GM23338 (cell line): ENCODE measurements at regions not wholly inside any gene's neighbourhood (a gene's known extent, or its start where the extent isn't known, plus 50 kb on each side); places are given as distances from the start of the nearest gene placed in this dataset.
A peak's percentile ranks its signal among the peaks of the same experiment; 100 is the strongest.
"Not testable (repeated sequence)": the region's sequence is repeated elsewhere in the genome, so short reads cannot be mapped to it uniquely, and the experiment has no call there.

Experiments
- ATAC-seq: fragments of 200-7000 bp; cut with Tn5 transposase; 3 replicates; pipeline ENCODE4 v1.9.1; 2020
- DNase-seq: peaks from one replicate; pipeline ENCODE4 v3.0.0-alpha.2; 2015; ENCODE audit warnings: low spot score
- H2AFZ ChIP-seq: fragments of 200-600 bp; sonication (generic); 2 replicates; pipeline ENCODE4 v1.8.0; 2016; ENCODE audit warnings: antibody characterized with exemption, mild to moderate bottlenecking, moderate library complexity
- H3F3A ChIP-seq: fragments of 200-600 bp; sonication (generic); replicated peaks from 2 replicates; pipeline ENCODE4 v1.8.0; 2017; ENCODE audit warnings: antibody characterized with exemption, mixed run types, low read depth
- H3K27ac ChIP-seq: fragments of 200-600 bp; sonication (generic); 2 replicates; pipeline ENCODE4 v1.6.1; 2016; ENCODE audit warnings: low read depth
- H3K27me3 ChIP-seq: fragments of 200-600 bp; sonication (generic); 2 replicates; pipeline ENCODE4 v1.8.0; 2016; ENCODE audit warnings: mild to moderate bottlenecking, mixed run types, moderate library complexity; ENCODE audit not compliant: insufficient read depth
- H3K36me3 ChIP-seq: fragments of 200-600 bp; sonication (generic); 2 replicates; pipeline ENCODE4 v1.8.0; 2016; ENCODE audit warnings: mild to moderate bottlenecking; ENCODE audit not compliant: insufficient read depth
- H3K4me1 ChIP-seq: fragments of 200-600 bp; sonication (generic); 2 replicates; pipeline ENCODE4 v1.8.0; 2016; ENCODE audit warnings: mild to moderate bottlenecking, moderate library complexity; ENCODE audit not compliant: insufficient read depth
- H3K4me2 ChIP-seq: fragments of 200-600 bp; sonication (generic); 2 replicates; pipeline ENCODE4 v1.7.1; 2017; ENCODE audit warnings: mixed run types
- H3K4me3 ChIP-seq: fragments of 200-600 bp; sonication (generic); 2 replicates; pipeline ENCODE4 v1.6.1; 2016; ENCODE audit warnings: mixed run types
- H3K79me2 ChIP-seq: fragments of 200-600 bp; sonication (generic); replicated peaks from 2 replicates; pipeline ENCODE4 v1.8.0; 2017; ENCODE audit warnings: mild to moderate bottlenecking; ENCODE audit not compliant: insufficient read depth
- H3K9me2 ChIP-seq: fragments of 200-600 bp; sonication (generic); 2 replicates; pipeline ENCODE4 v1.8.0; 2017; ENCODE audit not compliant: insufficient read depth
- H4K20me1 ChIP-seq: fragments of 200-600 bp; sonication (generic); replicated peaks from 2 replicates; pipeline ENCODE4 v1.8.0; 2017; ENCODE audit warnings: mild to moderate bottlenecking; ENCODE audit not compliant: insufficient read depth
- H3K27ac Mint-ChIP-seq: 2 replicates; pipeline ENCODE4 v1.8.0; 2020; ENCODE audit warnings: inconsistent platforms, mild to moderate bottlenecking, moderate library complexity, mixed read lengths
- H3K27me3 Mint-ChIP-seq: 3 replicates; pipeline ENCODE4 v1.8.0; 2022; ENCODE audit warnings: low read depth, mild to moderate bottlenecking, moderate library complexity, mixed read lengths, inconsistent platforms; ENCODE audit not compliant: insufficient read depth, poor library complexity
- H3K36me3 Mint-ChIP-seq: 3 replicates; pipeline ENCODE4 v1.8.0; 2021; ENCODE audit warnings: low read depth, mild to moderate bottlenecking, inconsistent platforms, moderate library complexity, mixed read lengths
- H3K4me1 Mint-ChIP-seq: 3 replicates; pipeline ENCODE4 v1.8.0; 2020; ENCODE audit warnings: mild to moderate bottlenecking, inconsistent platforms, mixed read lengths
- H3K4me3 Mint-ChIP-seq: 3 replicates; pipeline ENCODE4 v1.8.0; 2021; ENCODE audit warnings: moderate library complexity, mild to moderate bottlenecking, inconsistent platforms, mixed read lengths
- H3K9me3 Mint-ChIP-seq: 3 replicates; pipeline ENCODE4 v1.8.0; 2020; ENCODE audit warnings: moderate library complexity, mild to moderate bottlenecking, inconsistent platforms, mixed read lengths
- CREB1 ChIP-seq: fragments of 250-450 bp; sonication (Bioruptor Pico); IDR thresholded peaks from 2 replicates; pipeline ENCODE4 v1.5.0; 2020; ENCODE audit warnings: low read depth, mild to moderate bottlenecking, moderate library complexity
- EZH2 ChIP-seq: fragments of 200-600 bp; sonication (generic); IDR thresholded peaks from one replicate; pipeline ENCODE4 v1.8.0; 2017; ENCODE audit warnings: antibody characterized with exemption, mild to moderate bottlenecking, low read depth; ENCODE audit not compliant: unreplicated experiment
- EZH2phosphoT487 ChIP-seq: fragments of 200-600 bp; sonication (generic); IDR thresholded peaks from one replicate; pipeline ENCODE4 v1.8.1; 2018; ENCODE audit warnings: antibody characterized with exemption; ENCODE audit not compliant: unreplicated experiment
- JUNB ChIP-seq: IDR thresholded peaks from one replicate; pipeline ENCODE4 v1.6.1; 2016; ENCODE audit warnings: antibody characterized with exemption; ENCODE audit not compliant: unreplicated experiment
- NANOG ChIP-seq: IDR thresholded peaks from 2 replicates; pipeline ENCODE4 v1.6.1; 2016; ENCODE audit warnings: antibody characterized with exemption, borderline replicate concordance
- POLR2AphosphoS5 ChIP-seq: IDR thresholded peaks from 2 replicates; pipeline ENCODE4 v1.6.1; 2016; ENCODE audit warnings: antibody characterized with exemption, low read depth
- STAT1 ChIP-seq: IDR thresholded peaks from one replicate; pipeline ENCODE4 v1.6.1; 2016; ENCODE audit warnings: antibody characterized with exemption; ENCODE audit not compliant: unreplicated experiment
- ZNF114 ChIP-seq: fragments of 250-450 bp; sonication (Bioruptor Pico); IDR thresholded peaks from 2 replicates; pipeline ENCODE4 v1.5.0; 2020; ENCODE audit warnings: mild to moderate bottlenecking, moderate library complexity
- ZNF331 ChIP-seq: fragments of 250-450 bp; sonication (Bioruptor Pico); IDR thresholded peaks from 2 replicates; pipeline ENCODE4 v1.5.0; 2020; ENCODE audit warnings: low read depth, mild to moderate bottlenecking, moderate library complexity
- TF ChIP-seq, protein P1 (sequence below): IDR thresholded peaks from 2 replicates; pipeline ENCODE4 v1.6.1; 2016; ENCODE audit warnings: antibody characterized with exemption
- TF ChIP-seq, protein P2 (sequence below), 2 experiments: fragments of 200-600 bp in 1 of 2; sonication (generic) in 1 of 2; conservative IDR thresholded peaks; 2 replicates each; pipeline versions ENCODE4 v1.5.1 to v1.6.1; 2016 to 2017; ENCODE audit warnings: antibody characterized with exemption in 2 of 2, low read depth in 2 of 2, mild to moderate bottlenecking in 2 of 2, moderate library complexity in 1 of 2
- TF ChIP-seq, protein P3 (sequence below): IDR thresholded peaks from one replicate; pipeline ENCODE4 v1.6.1; 2018; ENCODE audit warnings: antibody characterized with exemption; ENCODE audit not compliant: unreplicated experiment

DNA sequence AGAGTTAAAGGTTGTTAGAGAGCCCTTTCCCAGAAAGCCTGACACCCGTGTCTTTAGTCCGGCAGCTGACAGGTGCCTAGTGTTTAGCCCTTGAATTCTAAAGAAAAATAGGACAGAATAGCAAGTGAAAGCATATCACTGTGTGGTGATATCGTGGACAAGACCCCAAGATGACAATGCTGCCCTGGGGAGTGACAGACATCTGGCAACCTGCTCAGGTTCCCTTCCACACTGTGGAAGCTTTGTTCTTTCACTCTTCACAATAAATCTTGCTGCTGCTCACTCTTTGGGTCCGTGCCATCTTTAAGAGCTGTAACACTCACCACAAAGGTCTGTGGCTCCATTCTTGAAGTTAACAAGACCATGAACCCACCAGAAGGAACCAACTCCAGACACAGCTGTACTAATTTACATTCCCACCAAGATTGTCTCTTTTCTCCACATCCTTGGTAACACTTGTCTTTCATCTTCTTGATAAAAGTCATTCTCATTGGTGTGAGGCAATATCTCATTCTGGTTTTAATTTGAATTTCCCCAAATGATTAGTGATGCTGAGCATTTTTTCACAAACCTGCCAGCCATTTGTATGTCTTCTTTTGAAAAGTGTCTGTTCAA is 107.6 kb upstream of the SGIP1 start (continued):
- TF ChIP-seq, protein P1, sequence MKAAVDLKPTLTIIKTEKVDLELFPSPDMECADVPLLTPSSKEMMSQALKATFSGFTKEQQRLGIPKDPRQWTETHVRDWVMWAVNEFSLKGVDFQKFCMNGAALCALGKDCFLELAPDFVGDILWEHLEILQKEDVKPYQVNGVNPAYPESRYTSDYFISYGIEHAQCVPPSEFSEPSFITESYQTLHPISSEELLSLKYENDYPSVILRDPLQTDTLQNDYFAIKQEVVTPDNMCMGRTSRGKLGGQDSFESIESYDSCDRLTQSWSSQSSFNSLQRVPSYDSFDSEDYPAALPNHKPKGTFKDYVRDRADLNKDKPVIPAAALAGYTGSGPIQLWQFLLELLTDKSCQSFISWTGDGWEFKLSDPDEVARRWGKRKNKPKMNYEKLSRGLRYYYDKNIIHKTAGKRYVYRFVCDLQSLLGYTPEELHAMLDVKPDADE = no peak

DNA sequence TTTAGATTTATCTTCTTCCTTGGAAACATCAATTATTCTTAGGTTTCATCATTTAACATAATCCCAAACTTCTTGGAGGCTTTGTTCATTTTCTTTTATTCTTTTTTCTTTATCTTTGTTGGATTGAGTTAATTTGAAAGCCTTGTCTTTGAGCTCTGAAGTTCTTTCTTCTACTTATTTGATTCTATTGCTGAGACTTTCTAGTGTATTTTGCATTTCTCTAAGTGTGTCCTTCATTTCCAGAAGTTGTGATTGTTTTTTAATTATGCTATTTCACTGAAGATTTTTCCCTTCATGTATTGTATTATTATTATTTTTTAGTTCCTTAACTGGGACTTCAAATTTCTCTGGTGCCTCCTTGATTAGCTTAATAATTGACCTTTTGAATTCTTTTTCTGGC is 103.1 kb upstream of the SGIP1 start:
- not testable (repeated sequence) for DNase-seq, H4K20me1 ChIP-seq, H3K4me2 ChIP-seq, H3K4me3 ChIP-seq, H3K79me2 ChIP-seq, H3K4me3 Mint-ChIP-seq, H3K27me3 Mint-ChIP-seq, H2AFZ ChIP-seq, H3K4me1 Mint-ChIP-seq, H3K27ac ChIP-seq, H3K9me2 ChIP-seq, H3K27ac Mint-ChIP-seq, H3K27me3 ChIP-seq, H3F3A ChIP-seq, ATAC-seq, H3K36me3 Mint-ChIP-seq
- Histone ChIP-seq H3K36me3 (peaks cover 12% of the 10 kb centered on the region), H3K4me1 (peaks cover 16% of the 10 kb centered on the region)
- peaks cover 30% of the 10 kb centered on the region for H3K9me3 Mint-ChIP-seq

DNA sequence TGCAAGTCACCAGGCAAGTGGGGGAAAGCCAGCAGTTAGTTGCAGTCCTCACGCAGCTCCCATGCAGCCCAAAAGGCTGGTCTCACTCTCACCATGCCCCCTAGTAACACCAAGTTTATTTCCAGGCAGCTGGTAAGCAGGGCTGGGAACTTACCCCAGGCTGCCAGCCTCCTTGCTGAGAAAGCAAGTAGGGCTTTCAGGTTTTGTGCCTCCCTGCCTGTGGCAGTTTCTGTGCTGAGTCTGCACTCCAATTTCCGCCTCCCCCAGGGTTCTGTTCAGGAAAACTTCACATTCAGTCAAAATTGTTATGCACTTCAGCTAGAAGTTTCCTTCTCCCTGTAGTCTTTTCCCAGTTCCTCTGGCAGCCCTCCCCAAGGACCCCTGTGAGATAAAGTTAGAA is 102.0 kb upstream of the SGIP1 start:
- no peak overlapping the region for H3K27ac ChIP-seq
- DNase-seq = no peak
- H3K9me3 Mint-ChIP-seq = peaks cover 30% of the 10 kb centered on the region
- TF ChIP-seq, protein P2, sequence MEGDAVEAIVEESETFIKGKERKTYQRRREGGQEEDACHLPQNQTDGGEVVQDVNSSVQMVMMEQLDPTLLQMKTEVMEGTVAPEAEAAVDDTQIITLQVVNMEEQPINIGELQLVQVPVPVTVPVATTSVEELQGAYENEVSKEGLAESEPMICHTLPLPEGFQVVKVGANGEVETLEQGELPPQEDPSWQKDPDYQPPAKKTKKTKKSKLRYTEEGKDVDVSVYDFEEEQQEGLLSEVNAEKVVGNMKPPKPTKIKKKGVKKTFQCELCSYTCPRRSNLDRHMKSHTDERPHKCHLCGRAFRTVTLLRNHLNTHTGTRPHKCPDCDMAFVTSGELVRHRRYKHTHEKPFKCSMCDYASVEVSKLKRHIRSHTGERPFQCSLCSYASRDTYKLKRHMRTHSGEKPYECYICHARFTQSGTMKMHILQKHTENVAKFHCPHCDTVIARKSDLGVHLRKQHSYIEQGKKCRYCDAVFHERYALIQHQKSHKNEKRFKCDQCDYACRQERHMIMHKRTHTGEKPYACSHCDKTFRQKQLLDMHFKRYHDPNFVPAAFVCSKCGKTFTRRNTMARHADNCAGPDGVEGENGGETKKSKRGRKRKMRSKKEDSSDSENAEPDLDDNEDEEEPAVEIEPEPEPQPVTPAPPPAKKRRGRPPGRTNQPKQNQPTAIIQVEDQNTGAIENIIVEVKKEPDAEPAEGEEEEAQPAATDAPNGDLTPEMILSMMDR (conservative IDR thresholded peaks at IDR 0.05; ENCODE audit: low read depth in 2 of 2) = no peak
- no peak for TF ChIP-seq EZH2phosphoT487
- TF ChIP-seq CREB1 = no peak
- TF ChIP-seq EZH2 = no peak
- no peak for TF ChIP-seq JUNB
- no peak for TF ChIP-seq ZNF114 (CRISPR knock-in tag)
- TF ChIP-seq, protein P3, sequence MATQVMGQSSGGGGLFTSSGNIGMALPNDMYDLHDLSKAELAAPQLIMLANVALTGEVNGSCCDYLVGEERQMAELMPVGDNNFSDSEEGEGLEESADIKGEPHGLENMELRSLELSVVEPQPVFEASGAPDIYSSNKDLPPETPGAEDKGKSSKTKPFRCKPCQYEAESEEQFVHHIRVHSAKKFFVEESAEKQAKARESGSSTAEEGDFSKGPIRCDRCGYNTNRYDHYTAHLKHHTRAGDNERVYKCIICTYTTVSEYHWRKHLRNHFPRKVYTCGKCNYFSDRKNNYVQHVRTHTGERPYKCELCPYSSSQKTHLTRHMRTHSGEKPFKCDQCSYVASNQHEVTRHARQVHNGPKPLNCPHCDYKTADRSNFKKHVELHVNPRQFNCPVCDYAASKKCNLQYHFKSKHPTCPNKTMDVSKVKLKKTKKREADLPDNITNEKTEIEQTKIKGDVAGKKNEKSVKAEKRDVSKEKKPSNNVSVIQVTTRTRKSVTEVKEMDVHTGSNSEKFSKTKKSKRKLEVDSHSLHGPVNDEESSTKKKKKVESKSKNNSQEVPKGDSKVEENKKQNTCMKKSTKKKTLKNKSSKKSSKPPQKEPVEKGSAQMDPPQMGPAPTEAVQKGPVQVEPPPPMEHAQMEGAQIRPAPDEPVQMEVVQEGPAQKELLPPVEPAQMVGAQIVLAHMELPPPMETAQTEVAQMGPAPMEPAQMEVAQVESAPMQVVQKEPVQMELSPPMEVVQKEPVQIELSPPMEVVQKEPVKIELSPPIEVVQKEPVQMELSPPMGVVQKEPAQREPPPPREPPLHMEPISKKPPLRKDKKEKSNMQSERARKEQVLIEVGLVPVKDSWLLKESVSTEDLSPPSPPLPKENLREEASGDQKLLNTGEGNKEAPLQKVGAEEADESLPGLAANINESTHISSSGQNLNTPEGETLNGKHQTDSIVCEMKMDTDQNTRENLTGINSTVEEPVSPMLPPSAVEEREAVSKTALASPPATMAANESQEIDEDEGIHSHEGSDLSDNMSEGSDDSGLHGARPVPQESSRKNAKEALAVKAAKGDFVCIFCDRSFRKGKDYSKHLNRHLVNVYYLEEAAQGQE = no peak
- TF ChIP-seq NANOG = no peak
- TF ChIP-seq POLR2AphosphoS5 = no peak
- TF ChIP-seq, protein P1 = no peak
- no peak for TF ChIP-seq STAT1
- TF ChIP-seq ZNF331 = no peak
- peaks cover 14% of the 10 kb centered on the region; the same call in 2 of the 3 replicates for H3K4me1 Mint-ChIP-seq
- H3K4me2 ChIP-seq = no peak overlapping the region
- H3K4me3 Mint-ChIP-seq = no peak overlapping the region
- H3K79me2 ChIP-seq = no peaks in the 10 kb centered on the region
- no peak overlapping the region for H3K27ac Mint-ChIP-seq
- peaks cover 12% of the 10 kb centered on the region for H3K36me3 ChIP-seq
- H3K36me3 Mint-ChIP-seq = no peaks in the 10 kb centered on the region; the same call in 2 of the 3 replicates
- no peak overlapping the region for H3K4me3 ChIP-seq
- peak overlapping the region; percentile 64 for H2AFZ ChIP-seq
- H3K4me1 ChIP-seq = peaks cover 13% of the 10 kb centered on the region
- H3K9me2 ChIP-seq = peaks cover 4% of the 10 kb centered on the region; the same call in 1 of the 2 replicates
- H3F3A ChIP-seq = no peaks in the 10 kb centered on the region
- no peaks in the 10 kb centered on the region for H4K20me1 ChIP-seq
- peaks cover 2% of the 10 kb centered on the region for H3K27me3 Mint-ChIP-seq
- H3K27me3 ChIP-seq = no peaks in the 10 kb centered on the region
- no peak for ATAC-seq
